H1 (cell line): ENCODE measurements at regions not wholly inside any gene's neighbourhood (a gene's known extent, or its start where the extent isn't known, plus 50 kb on each side); places are given as distances from the start of the nearest gene placed in this dataset.
A peak's percentile ranks its signal among the peaks of the same experiment; 100 is the strongest.

ENCODE experiments used
- ASH2L ChIP-seq: fragments of 200-600, 300-600 bp; sonication (generic); IDR thresholded peaks from one replicate; pipeline ENCODE4 v1.7.1; 2017; ENCODE audit warnings: low read length
- CBX8 ChIP-seq: fragments of 300-800, 300-1000 bp; sonication (generic); IDR thresholded peaks from 2 replicates; pipeline ENCODE4 v1.7.1; 2016; ENCODE audit warnings: low read depth, low read length, borderline replicate concordance
- CEBPB ChIP-seq: IDR thresholded peaks from 2 replicates; pipeline ENCODE4 v1.6.1; 2012; ENCODE audit warnings: low read depth, low read length
- CHD1 ChIP-seq: IDR thresholded peaks from 2 replicates; pipeline ENCODE4 v1.6.1; 2012; ENCODE audit warnings: low read depth, low read length, improper control_type of control experiment
- CHD2 ChIP-seq: IDR thresholded peaks from 2 replicates; pipeline ENCODE4 v1.6.1; 2012; ENCODE audit warnings: low read length, improper control_type of control experiment
- CREB1 ChIP-seq: IDR thresholded peaks from 2 replicates; pipeline ENCODE4 v1.6.1; 2012; ENCODE audit warnings: inconsistent platforms
- EGR1 ChIP-seq: IDR thresholded peaks from 2 replicates; pipeline ENCODE4 v1.6.1; 2011; ENCODE audit warnings: low read depth, low read length, borderline replicate concordance
- GABPA ChIP-seq: IDR thresholded peaks from 2 replicates; pipeline ENCODE4 v1.6.1; 2011; ENCODE audit warnings: mild to moderate bottlenecking, low read length, moderate library complexity, borderline replicate concordance; ENCODE audit not compliant: insufficient read depth
- JUN ChIP-seq: IDR thresholded peaks from 2 replicates; pipeline ENCODE4 v1.6.1; 2011; ENCODE audit warnings: low read depth, mild to moderate bottlenecking, improper control_type of control experiment, low read length
- KDM1A ChIP-seq: fragments of 200-600, 300-600 bp; sonication (generic); IDR thresholded peaks from 2 replicates; pipeline ENCODE4 v1.7.1; 2016; ENCODE audit warnings: mild to moderate bottlenecking, low read length, borderline replicate concordance
- KDM5A ChIP-seq: fragments of 200-600 bp; IDR thresholded peaks from 2 replicates; pipeline ENCODE4 v1.7.1; 2012; ENCODE audit warnings: mild to moderate bottlenecking, low read length, inconsistent platforms, mixed read lengths
- MAFK ChIP-seq: IDR thresholded peaks from 2 replicates; pipeline ENCODE4 v1.6.1; 2012; ENCODE audit warnings: low read depth, mild to moderate bottlenecking, improper control_type of control experiment, low read length
- PHF8 ChIP-seq: fragments of 200-600 bp; sonication (generic); conservative IDR thresholded peaks from 2 replicates; pipeline ENCODE4 v1.7.1; 2012; ENCODE audit warnings: low read depth, mild to moderate bottlenecking, inconsistent platforms, low read length, moderate library complexity
- POLR2AphosphoS5 ChIP-seq: IDR thresholded peaks from 2 replicates; pipeline ENCODE4 v1.6.1; 2011; ENCODE audit warnings: low read depth, low read length
- POU5F1 ChIP-seq: IDR thresholded peaks from 2 replicates; pipeline ENCODE4 v1.6.1; 2011; ENCODE audit warnings: low read depth, mild to moderate bottlenecking, low read length, moderate library complexity
- RFX5 ChIP-seq: IDR thresholded peaks from 2 replicates; pipeline ENCODE4 v1.6.1; 2011; ENCODE audit warnings: low read depth, low read length, improper control_type of control experiment, borderline replicate concordance
- RXRA ChIP-seq: IDR thresholded peaks from 2 replicates; pipeline ENCODE4 v1.6.1; 2011; ENCODE audit warnings: low read depth, mild to moderate bottlenecking, low read length, moderate library complexity; ENCODE audit not compliant: insufficient read depth
- SIRT6 ChIP-seq: IDR thresholded peaks from one replicate; pipeline ENCODE4 v1.7.1; 2012; ENCODE audit warnings: low read length, inconsistent platforms
- SP1 ChIP-seq: IDR thresholded peaks from 2 replicates; pipeline ENCODE4 v1.6.1; 2011; ENCODE audit warnings: low read depth, low read length
- TAF1 ChIP-seq: IDR thresholded peaks from 2 replicates; pipeline ENCODE4 v1.6.1; 2011; ENCODE audit warnings: mild to moderate bottlenecking, low read depth, low read length
- TCF12 ChIP-seq: IDR thresholded peaks from 2 replicates; pipeline ENCODE4 v1.6.1; 2011; ENCODE audit warnings: low read depth, mild to moderate bottlenecking, low read length

- TF ChIP-seq ASH2L (peak; percentile 98), JUN (no peak), POLR2AphosphoS5 (no peak), KDM5A (no peak), EGR1 (peak; percentile 55; the same call in 1 of the 2 replicates), KDM1A (no peak), RFX5 (no peak), TCF12 (0 out of 2 replicates have a peak, but pooled peaks have one; percentile 14), SIRT6 (no peak), PHF8 (no peak), CHD1 (no peak), CHD2 (no peak), MAFK (no peak), SP1 (no peak), GABPA (no peak), CREB1 (0 out of 2 replicates have a peak, but pooled peaks have one; percentile 21), POU5F1 (no peak), RXRA (no peak), TAF1 (no peak; the same call in 1 of the 2 replicates), CBX8 (no peak), CEBPB (no peak)
Measured at GRCh38 chr6:56851074-56851473, 103.8 kb upstream of the BEND6 start (continued).
